C4-2B (cell line): ENCODE measurements at regions not wholly inside any gene's neighbourhood (a gene's known extent, or its start where the extent isn't known, plus 50 kb on each side); places are given as distances from the start of the nearest gene placed in this dataset.

Experiments used
- CTCF ChIP-seq: fragments of 450-650 bp; conservative IDR thresholded peaks from 2 replicates; pipeline ENCODE4 v1.5.1; 2017; ENCODE audit warnings: mild to moderate bottlenecking
- ZFX ChIP-seq: fragments of 450-650 bp; IDR thresholded peaks from 2 replicates; pipeline ENCODE4 v1.6.1; 2017

- peak; percentile 64 for TF ChIP-seq CTCF
- TF ChIP-seq ZFX = no peak
Measured at GRCh38 chr5:145697251-145697990, 137.7 kb downstream of the PRELID2 start.
